NCI-H82 (cell line): ENCODE measurements at regions not wholly inside any gene's neighbourhood (a gene's known extent, or its start where the extent isn't known, plus 50 kb on each side); places are given as distances from the start of the nearest gene placed in this dataset.
"Not testable (repeated sequence)": the region's sequence is repeated elsewhere in the genome, so short reads cannot be mapped to it uniquely, and the experiment has no call there.

Experiments
- DNase-seq: peaks from one replicate; lab custom pipeline; 2025; lab: John Stamatoyannopoulos, UW

GRCh38 chr1:95669638-95670037 lies 435.6 kb downstream of the RWDD3 start:
- not testable (repeated sequence) for DNase-seq

DNA sequence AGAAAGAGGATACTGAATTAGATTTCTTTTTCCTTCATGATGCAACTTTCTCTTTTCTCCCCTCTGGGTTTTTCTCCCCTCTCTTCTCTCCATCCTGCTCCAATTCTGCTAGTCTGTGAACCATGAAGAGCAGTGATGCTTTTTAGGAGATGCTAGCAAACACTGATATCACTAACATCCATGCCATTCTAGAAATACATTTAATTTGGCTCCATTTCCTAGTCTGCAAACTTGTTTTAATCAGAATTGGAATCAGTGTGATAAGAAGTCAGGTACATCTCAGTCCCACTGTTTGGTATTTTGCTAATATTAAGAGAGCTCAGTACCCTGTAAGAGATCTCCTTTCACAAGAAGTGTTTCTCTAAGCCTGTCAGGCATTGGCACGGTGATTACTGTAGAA lies 437.1 kb downstream of the RWDD3 start:
- DNase-seq: no peak

- DNase-seq: peak; percentile 9
Observed at GRCh38 chr1:95679262-95679661, 445.3 kb downstream of the RWDD3 start.

DNA sequence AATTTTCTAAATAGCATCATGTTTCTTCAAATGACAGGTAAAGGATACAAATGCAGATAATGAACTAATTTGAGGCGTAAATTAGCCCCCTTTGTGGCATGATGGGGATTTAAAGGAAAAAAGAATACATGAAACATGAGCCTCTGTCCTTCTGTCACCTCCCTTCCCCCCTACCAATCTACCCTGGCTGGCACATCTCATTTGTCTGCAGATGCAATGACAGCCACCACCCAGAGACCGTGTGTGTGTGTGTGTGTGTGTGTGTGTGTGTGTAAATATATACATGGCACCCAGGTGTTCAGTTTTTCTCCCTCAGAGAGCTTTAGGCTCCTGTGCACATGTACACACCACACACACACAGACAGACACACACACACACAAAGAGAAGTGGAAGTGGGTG lies 451.1 kb downstream of the RWDD3 start:
- DNase-seq: peak; percentile 91

DNA sequence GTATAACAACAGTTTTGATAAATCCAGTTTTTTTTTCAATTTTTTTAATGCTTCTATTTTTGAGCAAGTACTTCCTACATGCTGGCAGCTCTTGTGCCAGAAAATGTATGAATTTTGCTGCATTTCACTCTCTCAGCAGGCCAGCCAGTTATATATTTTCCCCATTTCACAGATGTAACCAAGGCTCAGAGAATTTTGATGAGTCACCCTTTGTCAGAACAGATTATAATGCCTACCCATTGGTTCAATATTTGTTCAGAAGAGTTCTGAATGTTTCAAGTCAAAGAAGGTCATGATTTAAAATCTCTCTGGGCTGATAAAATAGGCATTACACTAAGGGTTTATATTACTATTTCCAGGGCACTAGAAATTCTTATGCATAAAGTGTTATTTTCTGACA lies 452.2 kb downstream of the RWDD3 start:
- DNase-seq: no peak

DNA sequence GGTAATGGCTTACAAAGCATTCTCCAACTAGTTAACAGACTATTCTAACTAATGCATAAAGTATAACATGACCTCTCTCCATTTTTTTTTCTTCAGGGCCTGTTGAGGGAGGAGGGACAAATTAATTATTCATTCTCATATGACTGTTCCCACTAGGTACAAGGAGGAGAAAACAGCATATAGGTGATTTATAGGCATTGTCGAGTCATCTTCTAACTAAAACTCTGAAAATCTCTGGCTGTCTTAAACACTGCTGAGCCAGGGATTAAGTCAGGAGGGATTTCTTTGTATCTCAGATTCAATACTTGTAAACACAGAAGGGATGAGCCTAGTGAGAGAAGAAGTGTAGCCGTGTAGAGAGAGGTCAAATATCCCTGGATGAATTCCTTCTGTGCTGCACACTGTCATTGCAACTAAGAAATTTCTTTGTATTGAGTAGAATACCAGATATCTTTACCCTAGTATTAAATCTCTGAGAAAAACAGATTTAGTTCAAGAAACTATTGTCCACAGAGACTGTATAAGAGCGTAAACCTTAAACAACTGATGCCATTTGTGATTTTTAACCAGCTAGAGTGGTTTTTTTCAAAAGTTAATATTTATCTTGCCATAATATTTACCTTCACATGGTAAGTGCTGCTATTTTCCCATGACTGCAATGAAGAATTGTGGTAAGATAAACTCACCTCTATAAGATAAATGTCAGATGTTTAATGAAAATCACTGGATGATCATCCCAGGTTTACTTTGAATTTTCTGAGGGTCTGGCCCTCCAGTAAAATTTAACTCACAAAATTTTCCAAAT lies 465.3 kb downstream of the RWDD3 start:
- peak; percentile 87 for DNase-seq

DNA sequence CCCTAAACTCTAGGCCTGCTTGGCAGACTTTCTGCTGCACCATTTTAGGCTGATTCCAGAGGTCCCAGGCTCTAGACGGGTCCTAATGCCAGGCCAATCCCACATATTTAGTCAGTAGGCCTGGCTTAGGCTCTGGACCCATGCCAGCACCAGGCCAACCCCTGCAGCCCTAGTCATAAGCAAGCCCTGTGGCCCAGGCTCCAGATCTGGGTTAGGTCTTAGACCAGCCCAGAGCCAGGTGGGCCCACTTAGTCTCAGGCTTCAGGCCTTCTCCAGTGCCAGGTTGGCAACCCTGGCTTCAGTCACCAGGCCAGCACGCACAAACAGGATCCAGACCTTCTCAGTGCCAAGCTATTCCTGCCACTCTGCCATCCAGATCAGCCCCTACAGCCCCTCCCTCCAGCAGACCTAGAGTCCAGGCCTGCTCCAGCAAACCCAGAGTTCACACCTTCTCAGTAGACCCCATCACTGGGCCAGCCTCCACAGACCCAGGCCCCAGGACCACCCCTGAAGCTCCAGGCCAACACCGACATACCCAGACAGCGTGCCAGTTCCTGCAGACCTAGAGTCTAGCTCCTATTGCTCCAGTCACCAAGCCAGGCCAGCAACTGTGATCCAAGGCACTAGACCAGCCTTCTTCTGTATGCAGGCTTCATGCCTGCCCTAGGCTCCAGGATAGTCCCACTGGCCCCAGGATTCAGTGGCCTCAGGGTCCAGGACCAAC lies 467.6 kb downstream of the RWDD3 start:
- no peak for DNase-seq

- DNase-seq: no peak
Observed at GRCh38 chr1:95703046-95703445, 469.0 kb downstream of the RWDD3 start.

DNA sequence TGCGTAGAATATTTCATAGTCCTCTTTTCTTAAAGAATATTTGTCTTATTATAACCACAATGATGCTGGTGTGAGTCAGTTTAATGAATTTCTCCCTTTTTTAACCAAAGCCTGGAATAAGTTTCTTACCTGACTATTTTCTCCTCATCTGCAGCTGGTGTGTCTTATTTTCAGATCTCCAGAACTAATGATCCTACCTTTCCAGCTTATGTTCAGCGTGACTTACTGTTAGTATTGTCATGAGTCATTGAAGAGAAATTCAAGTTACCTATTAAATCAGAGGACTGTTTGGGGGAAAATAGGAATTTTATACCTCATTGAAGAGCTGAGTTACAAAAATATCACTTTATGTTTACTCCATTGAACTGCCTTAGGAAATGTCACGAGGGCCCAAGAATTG lies 482.1 kb downstream of the RWDD3 start:
- DNase-seq: no peak

DNA sequence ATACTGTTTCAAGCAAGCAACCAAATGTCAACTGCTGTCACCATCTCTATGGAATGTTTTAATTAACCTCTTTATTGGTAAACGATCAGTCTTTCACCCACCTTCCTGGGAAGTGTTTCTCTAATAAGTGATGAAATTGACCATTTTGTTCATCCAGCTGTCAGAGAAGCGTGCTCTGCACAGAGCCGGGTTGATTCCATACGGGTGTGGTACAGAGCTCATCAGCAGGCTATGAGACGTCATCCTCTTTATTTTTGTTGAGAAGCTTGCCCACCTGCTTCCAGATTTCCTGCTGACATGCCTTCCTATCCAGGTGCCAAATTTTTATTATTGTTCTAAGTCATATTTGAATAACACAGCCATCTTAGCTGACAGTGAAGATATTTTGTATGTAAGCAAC lies 482.5 kb downstream of the RWDD3 start:
- no peak for DNase-seq

GRCh38 chr1:95723346-95723745 lies 489.3 kb downstream of the RWDD3 start:
- DNase-seq: no peak

- no peak for DNase-seq
Observed at GRCh38 chr1:95728841-95729240, 494.8 kb downstream of the RWDD3 start.

DNA sequence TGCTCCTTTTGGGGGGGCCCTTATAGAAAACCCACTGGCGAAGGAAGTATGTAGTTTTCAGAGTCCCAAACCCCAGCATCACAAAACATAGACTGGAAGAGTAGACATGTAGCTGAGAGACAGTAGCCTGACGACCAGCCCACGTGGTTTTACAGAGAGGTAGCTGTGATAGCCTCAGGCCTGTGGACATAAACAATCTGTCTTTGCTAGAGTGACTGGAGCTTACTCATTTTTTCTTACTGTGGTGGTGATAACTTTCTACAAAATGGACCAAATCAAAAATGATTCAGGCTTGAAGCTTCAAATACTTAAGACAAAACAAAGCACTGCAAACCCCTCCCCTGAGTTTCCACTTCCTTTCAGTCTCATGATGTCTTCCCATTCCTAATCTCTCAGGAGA lies 497.0 kb downstream of the RWDD3 start:
- DNase-seq: no peak

DNA sequence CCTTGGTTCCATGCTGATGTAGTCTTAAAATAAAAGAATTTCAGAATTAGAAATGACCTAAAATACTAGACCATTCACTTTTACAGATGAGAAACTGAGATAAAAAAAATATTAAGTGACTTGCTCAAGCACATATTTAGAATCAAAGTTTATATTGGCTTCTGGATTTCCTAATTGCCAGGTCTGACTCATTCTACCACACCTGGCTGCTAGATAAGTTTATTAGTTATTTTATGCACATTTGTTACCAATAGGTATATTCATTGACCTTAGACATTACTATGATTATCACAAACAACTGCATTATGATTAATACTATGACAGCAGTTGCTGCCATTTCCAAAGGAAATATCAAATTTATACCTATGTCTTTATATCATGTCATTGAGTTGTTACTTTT lies 497.5 kb downstream of the RWDD3 start:
- DNase-seq: no peak

- DNase-seq: no peak
Observed at GRCh38 chr1:95733031-95733430, 499.0 kb downstream of the RWDD3 start.

DNA sequence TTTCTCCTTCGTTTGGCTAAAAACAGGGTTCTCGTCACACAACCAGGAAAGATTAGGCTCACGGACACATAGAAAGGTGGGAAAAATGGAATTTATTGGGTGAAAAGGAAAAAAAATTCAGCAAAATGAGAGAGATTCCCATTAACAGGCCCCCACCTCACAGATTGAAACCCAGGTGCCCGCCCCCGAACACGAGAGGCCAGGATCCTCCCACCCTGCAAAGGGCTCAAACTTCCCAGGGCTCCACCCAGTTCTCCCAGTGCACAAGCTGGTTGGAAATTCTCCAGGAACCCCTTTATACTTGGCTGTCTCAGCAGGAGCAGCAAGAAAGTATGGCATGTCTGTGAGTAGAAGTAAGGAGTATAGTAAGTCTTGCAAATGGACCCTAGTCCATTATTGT lies 499.7 kb downstream of the RWDD3 start:
- DNase-seq: no peak

GRCh38 chr1:95734560-95734959 lies 500.6 kb downstream of the RWDD3 start:
- DNase-seq: no peak

DNA sequence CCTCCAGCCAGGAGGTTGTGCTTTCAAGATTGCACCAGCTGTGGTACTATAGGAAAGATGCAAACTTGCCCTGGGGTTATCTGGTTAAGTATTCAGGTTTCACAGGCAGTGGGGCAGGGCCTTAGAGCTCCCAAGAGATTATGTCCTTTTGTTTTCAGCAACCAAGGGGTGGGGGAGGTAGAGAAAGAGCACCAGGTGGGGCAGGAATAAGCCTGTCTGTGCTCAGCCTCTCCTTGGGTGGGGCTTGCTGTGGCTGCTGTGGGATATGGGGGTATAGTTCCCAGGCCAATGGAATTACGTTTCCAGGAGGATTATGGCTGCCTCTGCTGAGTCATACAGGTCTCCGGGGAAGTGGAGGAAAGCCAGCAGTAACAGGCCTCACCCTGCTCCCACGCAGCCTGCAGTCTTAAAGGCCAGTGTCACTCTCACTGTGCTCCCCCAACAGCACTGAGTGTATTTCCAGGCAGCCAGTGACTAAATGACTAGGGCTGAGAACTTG lies 508.6 kb downstream of the RWDD3 start:
- DNase-seq: peak; percentile 98

- DNase-seq: no peak
Observed at GRCh38 chr1:95744731-95745130, 510.7 kb downstream of the RWDD3 start.

GRCh38 chr1:95752515-95753381 lies 518.7 kb downstream of the RWDD3 start:
- no peak for DNase-seq

- no peak for DNase-seq
Observed at GRCh38 chr1:95753382-95754016, 519.5 kb downstream of the RWDD3 start.

DNA sequence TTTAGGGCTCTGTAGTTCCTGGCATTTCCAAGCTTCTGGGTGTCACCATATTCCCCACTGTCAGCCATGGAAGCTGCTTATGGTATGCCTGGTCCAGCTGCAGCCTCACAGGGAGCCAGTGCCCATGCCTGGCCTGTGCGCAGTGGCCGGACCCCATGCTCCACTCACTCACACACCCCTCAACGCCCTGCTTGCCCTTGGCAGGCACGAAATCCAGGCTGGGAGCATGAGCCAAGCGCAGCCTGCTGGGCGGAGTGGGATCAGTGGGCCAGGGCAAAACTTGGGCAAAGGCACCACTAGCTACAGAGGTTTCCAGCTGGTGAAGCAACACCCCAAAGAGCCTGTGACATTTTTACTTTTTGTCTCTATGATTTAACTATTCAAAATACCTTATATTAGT lies 520.4 kb downstream of the RWDD3 start:
- DNase-seq: no peak
